Islet of Langerhans (tissue), 1 donor: ENCODE measurements at regions not wholly inside any gene's neighbourhood (a gene's known extent, or its start where the extent isn't known, plus 50 kb on each side); places are given as distances from the start of the nearest gene placed in this dataset.
"Not testable (repeated sequence)": the region's sequence is repeated elsewhere in the genome, so short reads cannot be mapped to it uniquely, and the experiment has no call there.

Experiments
- FAIRE-seq: peaks from one replicate; lab custom pipeline; 2011; peaks lifted over from hg19 to GRCh38; lab: Jason Lieb, UNC

DNA sequence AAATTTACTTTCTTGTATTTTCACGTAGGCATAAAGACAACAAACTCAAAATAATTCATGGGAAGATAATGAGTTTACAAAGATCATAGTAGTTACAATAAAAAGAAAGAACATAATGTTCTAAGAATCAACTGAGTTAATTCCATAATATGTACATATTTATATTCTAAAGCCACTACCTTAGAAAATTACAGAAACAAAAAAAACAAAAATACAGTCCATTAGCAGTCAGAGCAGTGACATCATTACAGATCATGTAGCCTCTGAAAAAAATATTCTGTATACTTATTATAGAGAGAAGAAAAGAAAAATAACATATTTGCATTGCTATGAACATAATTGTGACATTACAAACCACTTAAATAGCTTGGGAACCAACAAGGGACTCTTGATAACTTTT lies 360.1 kb upstream of the RGS18 start:
- FAIRE-seq = no peak

DNA sequence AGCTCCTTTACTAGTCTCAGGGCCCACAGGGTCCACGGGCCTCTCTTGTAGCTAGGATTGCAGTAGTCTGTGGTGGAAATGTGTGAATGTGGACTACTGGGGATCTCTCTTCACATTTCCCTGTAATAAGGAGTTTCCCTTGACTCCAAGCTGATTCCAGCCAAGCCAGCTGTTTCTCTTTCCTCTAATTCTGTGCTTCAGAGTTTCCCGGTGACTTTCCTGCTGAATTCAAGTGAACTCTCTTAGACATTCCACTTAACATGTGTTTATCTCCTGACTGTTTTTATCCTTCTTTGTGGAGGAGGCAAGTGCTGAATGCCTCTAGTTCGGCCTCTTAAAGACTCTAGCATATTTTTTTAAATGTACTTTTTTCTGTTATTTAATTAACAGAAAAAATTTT lies 354.0 kb upstream of the RGS18 start:
- FAIRE-seq = no peak

DNA sequence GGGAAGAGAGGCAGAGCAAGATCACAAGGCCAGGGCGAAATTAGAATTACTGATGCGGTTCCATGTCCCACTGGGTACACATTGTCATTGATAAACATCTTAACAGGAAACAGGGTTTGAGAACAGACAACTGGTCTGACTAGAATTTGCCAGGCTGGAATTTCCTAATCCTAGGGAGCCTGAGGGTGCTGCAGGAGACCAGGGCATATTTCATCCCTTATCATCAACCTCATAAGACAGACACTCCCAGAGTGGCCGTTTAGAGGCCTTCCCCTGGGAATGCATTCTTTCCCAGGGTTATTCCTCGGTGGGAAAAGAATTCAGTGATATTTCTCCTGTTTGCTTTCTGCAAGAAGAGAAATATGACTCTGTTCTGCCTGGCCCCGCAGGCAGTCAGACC lies 344.7 kb upstream of the RGS18 start:
- FAIRE-seq = not testable (repeated sequence)

DNA sequence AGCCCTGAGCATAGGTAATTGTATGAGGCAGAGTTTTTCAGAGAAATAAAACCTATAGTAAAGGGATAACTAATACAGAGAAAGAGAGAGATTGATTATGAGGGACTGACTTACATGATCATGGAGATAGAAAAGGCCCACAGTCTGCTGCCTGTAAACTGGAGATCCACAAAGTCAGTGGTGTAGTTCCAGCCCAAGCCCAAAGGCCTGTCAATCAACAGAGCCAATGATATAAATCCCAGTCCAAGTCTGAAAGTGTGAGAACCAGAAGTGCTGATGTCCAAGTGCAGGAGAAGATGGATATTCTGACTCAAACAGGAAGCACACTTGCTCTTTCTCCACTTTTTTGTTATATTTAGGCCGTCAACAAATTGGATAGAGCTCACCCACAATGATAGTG lies 340.1 kb upstream of the RGS18 start:
- FAIRE-seq = no peak

DNA sequence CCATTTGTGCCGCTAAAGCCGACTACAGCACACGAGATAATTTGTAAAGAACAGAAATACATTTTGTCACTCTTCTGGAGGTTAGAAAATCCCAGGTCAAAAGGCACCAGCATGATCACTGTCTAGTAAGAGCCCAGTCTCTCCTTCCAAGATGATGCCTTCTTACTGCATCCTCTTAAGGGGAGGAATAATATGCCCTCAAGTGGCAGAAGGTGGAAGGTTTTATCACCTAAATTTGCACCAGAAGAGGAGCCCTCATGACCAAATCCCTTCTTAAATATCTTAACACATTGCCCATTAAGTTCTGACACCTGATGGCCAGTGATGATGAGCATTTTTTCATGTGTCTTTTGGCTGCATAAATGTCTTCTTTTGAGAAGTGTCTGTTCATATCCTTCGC lies 326.7 kb upstream of the RGS18 start:
- no peak for FAIRE-seq

DNA sequence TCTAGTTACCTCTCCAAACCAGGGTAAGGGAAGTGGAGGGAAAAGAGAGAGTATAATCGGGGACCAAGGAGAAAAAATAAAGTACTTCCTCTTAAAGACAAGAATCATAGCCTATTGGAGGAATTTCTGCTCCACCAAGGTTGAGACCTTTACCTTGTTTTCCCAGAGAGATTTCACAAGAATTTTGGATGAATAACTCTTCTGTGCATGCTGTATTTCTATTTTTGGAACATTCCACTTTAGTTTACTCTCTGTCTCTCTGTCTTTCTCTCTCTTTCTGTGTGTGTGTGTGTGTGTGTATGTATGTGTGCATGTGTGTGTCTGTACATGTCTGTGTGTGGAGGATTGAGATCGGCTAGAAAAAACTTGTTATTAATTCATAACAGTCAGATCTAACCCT lies 318.4 kb upstream of the RGS18 start:
- FAIRE-seq = no peak

DNA sequence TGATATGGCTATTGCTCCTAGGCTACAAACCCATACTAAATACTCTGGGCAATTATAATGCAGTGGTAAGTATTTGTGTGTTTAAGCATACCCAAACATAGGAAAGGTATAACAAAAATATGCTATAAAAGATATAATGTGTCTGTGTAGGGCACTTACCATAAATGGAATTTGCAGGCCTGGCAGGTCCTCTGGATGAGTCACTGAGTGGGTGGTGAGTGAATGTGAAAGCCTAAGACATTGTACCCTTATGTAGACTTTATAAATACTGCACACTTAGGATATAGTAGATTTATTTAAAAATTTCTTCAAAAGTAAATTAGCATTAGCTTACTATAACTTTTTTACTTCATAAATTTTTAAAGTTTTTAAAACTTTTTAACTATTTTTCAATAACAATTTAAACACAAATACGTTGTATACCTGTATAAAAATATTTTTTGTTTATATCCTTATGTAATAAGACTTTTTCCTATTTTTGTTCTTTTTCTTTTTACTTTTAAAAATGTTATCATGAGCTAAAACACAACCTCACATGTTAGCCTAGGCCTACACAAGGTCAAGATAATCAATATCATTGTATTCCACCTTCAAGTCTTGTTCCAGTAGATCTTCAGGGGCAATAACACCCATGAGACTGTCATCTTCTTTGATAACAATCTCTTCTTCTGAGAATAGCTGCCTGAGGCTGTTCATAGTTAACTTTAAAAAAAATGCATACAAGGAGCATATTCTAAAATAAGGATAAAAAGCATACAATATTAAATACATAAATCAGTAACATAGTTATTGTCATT lies 306.3 kb upstream of the RGS18 start:
- FAIRE-seq = no peak

DNA sequence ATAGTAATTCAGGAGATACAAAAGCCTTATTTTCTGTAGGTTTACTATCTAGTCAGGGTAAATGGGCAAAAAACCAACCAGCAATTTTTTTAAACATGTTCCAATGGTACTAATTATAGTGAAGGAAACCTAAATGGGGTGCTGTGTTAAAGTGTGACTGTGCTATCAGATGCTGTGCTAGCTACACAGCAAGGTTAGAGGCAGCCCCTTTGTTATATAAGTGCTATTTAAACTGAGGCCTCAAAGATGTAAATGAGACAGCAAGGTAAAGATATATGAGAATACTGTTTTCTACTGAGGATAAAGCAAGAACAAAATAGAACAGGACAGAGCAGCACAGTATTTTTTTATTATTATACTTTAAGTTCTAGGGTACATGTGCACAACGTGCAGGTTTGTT lies 305.4 kb upstream of the RGS18 start:
- no peak for FAIRE-seq

DNA sequence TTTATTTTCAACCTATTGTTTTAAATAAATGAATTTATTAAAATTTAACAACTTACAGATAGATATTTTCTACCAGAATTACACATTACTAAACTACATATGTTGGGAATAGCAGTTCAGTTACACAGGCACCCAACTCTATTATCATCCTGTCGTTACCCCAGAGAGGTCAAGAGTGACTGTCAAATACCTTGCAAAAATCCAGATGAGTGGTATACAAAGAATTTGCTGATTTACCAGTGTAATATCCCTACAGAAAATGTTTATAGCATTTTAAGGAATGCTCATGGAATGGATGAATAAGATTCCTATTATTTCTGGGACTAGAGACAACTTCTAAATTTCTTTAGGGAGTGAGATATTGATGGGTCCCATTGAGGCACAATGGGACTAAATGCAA lies 300.7 kb upstream of the RGS18 start:
- FAIRE-seq = no peak

DNA sequence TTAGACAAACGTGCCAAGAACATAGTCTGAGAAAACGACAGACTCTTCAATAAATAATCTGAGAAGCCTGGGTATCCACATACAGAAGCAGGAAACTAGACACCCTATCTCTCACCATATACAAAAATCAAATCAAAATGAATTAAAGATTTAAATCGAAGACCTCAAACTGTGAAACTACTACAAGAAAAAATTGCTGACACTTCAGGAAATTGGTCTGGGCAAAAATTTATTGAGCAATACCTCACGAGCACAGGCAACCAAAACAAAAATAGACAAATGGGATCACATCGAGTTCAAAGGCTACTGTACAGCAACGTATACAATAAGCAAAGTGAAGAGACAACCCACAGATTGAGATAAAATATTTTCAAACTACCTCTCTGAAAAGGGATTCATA lies 292.8 kb upstream of the RGS18 start:
- no peak for FAIRE-seq

DNA sequence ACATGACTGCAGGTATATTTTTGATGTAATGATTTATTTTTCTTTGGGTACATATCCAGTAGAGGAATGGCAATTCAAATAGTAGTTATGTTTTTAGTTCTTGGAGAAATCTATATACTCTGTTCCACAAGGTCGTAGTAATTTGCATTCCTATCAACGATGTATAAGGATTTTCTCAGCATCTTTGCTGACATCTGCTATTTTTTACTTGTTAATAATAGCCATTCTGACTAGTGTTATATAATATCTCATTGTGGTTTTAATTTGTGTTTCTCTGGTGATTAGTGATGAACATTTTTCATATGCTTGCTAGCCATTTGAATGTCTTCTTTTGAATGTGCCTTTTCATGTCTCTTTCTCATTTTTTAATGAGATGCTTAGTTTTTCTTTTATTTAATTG lies 292.1 kb upstream of the RGS18 start:
- FAIRE-seq = no peak

DNA sequence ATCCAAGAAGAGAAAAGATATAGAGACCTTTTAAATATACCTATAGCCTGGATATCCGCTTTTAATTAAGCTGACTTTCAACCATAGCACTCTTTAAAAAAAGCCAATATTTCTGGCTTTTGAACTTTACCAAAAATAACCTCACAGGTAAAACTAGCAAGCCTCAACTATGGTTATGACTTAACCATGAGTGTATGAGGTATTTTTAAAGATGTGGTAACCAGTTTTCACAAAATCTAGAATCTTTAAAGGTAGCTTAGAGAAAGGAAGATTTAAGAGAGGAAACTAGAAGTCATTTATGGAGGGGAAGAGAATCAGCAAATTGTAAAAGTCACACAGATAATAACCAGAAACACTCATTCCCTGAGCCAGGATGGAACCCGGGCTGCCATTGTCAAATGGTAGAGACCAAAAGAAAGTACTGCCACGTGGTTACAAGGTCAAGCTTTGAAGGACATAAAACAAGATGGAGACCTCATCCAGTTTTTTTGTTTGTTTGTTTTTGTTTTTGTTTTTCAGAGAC lies 288.4 kb upstream of the RGS18 start:
- FAIRE-seq = no peak

DNA sequence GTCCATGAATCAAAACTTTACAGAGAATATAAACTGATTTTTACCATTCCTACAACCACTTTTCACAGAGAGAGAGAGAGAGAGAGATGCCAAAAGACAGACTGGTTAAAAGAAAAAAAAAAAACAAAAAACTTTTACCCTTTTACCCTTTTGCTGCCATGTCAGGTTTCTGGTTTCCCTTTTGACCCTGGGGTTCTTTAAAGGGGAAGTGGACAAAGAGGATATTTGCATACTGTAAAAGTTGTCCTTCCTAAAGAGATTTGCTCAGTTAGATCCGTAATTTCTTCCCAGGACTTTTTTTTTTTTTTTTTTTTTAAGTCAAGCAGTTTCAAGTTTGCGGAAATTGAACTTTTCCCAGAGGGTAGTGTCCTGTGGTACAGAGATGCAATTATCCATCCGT lies 287.8 kb upstream of the RGS18 start:
- no peak for FAIRE-seq

DNA sequence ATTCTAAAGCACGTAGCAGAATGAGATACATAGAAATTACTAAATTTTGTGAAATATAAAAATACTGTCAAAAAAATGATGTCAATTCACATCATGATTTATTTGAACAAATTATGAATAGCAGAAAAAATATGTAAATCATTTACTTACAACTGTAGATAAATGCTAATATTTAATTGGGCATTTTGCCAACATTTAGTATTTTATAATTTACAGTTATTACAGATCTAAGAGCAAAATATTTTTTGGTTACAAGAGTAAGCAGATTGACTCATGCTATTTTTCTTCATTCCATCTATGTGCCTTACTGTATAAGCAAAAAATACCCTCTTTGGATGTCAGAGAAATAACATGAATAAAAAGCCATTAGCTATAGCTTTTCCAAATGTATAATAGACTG lies 282.3 kb upstream of the RGS18 start:
- FAIRE-seq = no peak

DNA sequence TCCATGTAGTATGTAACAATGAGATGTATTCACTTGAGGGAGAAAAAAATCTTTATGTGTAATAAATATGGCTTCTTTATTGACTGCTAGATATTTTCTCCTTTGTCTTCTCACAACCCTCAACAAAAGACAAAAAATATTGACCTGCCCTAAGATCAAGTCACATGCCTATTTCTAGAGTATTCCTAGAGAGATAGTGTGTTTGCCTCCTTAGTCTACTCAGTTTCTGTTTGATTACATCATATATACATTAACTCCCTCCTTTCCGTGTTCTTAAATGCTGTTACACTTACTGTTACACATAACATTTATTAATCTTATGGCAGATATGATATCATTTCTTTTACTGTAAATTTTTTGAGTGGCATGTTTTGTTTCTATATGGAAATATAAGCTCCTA lies 281.6 kb upstream of the RGS18 start:
- FAIRE-seq = no peak

DNA sequence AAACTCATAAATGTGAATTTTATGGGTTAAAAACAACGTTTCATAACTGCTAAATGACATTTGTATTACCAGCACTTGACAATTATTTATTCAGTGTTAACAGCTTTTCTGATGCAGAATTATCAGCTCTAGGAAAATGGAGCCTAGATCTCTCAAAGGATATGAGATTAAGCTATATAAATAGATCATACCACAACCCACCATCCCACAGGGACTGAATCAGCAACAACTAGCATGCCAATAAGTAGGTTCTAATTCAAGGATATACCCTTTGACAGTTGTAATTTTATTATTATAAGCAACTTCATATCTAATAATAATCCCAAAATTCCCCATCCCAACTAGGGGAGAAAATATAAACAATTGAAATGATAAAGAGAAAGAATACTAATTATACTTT lies 275.4 kb upstream of the RGS18 start:
- no peak for FAIRE-seq

DNA sequence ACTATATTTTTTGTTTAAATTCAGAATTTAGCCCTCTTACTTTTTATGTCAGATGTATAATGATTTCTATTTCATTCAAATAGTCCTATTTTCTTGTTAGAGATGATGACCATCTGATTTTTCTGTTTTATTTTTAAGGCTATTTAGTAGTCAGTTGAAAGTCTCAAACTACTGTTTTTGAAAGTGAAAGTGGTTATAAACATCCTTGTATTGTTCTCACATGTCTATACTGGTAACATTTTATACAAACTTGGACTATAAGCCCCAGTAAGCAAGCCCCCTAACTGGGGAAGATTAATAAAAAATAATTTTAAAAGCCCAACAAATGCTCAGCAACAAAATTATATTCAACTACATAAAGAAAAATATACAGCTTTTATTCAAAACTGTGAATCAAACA lies 271.3 kb upstream of the RGS18 start:
- FAIRE-seq = peak; percentile 21

DNA sequence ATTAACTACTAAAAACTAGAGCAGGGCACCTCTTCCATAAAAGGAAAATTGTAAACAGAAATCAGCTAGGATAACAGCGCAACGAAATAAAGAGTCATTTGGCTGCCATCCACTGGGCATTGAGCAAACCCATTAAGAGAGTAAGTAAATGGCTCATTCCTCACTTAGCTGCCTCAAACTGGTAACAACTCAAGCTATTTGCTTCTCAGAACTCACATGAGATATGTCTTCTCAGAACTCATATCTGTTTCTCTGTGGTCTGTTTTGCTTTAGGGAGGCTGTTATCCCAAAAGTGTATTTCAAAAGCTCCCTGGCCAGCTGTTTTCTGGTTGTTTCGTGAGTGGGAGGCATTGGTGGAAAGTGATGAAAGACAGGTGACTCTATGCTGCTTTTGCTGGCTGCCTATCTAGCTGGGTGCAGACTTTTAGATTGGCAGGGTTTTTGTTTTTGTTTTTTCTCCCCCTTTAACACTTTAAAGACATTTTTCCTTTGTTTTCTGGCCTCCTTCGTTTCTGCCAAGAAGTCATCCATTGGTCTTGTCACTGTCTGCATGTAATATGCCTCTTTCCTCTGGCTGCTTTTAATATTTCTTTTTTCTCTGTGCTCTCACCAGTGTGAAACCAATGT lies 269.2 kb upstream of the RGS18 start:
- peak; percentile 60 for FAIRE-seq

DNA sequence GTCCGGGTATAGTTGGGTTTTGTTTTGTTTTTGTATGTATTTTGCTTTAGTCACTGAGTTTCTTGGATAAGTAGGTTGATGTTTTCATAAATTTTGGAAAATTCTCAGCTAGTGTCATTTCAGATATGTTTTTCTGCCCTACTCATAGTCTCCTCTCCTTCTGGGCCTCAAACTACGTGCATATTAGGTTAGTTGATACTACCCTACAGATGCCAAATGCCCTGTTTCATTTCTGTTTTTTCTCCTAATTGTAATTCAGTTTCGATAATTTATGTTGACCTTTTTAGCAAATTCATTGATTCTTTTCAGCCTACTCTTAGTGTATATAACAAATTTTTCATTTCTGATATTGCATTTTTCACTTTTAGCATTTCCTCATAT lies 268.6 kb upstream of the RGS18 start:
- no peak for FAIRE-seq

DNA sequence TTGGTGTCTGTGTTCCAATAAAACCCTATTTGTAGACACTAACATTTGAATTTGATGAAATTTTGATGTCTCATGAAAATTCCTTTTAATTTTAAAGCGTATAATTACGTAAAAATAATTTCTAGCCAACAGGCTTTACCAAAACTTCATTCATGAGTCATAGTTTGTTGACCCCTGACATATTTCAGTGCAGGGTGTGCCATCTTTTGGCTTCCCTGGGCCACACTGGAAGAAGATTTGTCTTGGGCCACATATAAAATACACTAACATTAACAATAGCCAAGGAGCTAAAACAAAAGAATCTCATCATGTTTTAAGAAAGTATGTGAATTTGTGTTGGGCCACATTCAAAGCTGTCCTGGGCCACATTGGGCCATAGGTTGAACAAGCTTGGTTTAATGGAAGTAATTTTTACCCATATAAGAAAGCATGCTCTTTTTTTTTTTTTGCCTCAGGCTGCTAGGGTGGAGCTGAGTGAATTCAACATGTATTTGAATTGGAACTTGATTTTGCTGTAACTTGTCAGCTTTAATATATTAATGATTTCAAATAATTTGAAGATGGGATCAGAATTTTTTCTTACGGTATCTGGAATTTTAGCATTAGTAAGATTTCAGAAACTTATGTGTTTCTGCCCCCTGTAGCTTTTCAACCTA lies 267.7 kb upstream of the RGS18 start:
- no peak for FAIRE-seq

DNA sequence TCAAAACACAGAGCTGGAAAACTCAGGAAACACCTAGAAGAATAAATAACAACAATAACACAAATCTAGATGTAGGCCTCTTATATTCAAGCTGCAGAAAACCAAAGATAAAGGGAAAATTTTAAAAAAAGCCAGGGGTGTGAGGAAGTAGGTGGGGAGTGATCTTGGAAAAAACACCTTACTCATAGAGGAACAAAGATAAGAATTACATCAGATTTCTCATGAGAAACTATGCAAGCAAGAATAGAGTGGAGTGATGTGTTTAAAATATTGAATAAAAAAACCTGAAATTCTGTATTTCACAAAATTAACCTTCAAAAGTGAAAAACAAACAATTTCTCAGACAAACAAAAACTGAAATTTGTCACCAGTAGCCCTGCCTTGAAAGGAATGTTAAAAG lies 265.5 kb upstream of the RGS18 start:
- no peak for FAIRE-seq

DNA sequence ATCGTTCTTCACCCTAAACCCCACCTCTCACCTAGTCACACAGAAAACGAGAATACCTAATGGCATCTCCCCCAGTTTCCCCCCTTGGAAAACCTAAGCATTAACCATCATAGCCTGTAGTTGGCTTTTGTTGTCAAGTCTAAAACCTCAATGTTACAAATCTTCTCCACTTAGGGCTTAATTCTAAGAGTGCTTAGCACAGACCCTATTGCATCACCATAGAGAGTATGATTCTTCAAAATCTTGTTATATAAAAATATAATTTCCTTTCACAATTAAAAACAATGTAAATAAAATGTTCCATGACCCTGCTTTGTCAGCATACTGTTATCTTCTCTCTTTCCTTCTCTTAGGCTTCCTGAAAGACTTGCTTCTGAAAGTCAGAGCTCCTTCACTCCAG lies 263.2 kb upstream of the RGS18 start:
- no peak for FAIRE-seq

DNA sequence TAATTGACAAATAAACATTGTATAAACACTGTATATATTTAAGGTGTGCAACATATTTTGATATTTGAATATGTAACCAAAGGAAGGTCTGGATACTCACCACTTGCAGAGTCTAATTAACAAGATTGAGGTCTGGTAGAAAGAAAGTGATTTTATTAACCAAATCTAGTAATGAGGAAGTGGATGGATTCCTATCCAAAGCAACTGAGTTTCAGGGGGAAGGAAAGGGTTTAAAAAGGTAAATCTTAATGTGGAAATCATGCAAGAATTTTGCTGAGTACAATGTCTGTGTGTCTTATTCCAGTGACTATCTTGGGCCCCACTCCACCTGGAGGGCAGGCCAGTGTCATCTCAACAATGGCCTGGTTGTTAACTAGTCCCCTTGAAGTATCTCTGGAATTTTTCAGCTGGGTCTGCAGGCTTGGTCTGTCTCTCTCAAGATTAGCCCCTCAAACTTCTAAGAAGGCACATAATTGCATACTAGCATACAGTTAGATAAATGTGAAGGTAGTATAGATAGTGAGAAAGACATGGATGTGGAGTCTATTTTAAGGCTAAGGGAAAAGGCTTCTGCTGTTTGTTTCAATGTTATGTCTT lies 262.7 kb upstream of the RGS18 start:
- FAIRE-seq = no peak
